ENCODE measurements at regions not wholly inside any gene's neighbourhood (a gene's known extent, or its start where the extent isn't known, plus 50 kb on each side); places are given as distances from the start of the nearest gene placed in this dataset.

- peak overlapping the region; percentile 30 for H3K27ac Mint-ChIP-seq
- peak; percentile 78 for ATAC-seq
- no peak for DNase-seq (ENCODE audit: low spot score)
- POLR2A ChIA-PET: interaction anchor here (1.0 to 2.3 kb wide), 2 partner anchors 18 to 194 kb away, joined by 3 to 8 read pairs; no protein-coding TSS in a partner anchor
- H3K9me3 Mint-ChIP-seq: peaks cover 39% of the 10 kb centered on the region
- H3K36me3 Mint-ChIP-seq: peaks cover 38% of the 10 kb centered on the region
- TF ChIP-seq CTCF (IDR thresholded peaks at IDR 0.05) (peak; percentile 61), GABPB1 (CRISPR knock-in tag; IDR thresholded peaks at IDR 0.05) (no peak)
- no peak overlapping the region for H3K4me3 Mint-ChIP-seq
- H3K27me3 Mint-ChIP-seq (ENCODE audit: low read depth): no peaks in the 10 kb centered on the region
- CTCF ChIA-PET: interaction anchor here (0.6 to 3.3 kb wide), 36 partner anchors 9 to 1430 kb away, joined by 3 to 49 read pairs (median 4); no protein-coding TSS in a partner anchor
- H3K4me1 Mint-ChIP-seq: peaks cover 23% of the 10 kb centered on the region
Observed at GRCh38 chr1:60848583-60849188, 233.7 kb upstream of the NFIA start.

- peak overlapping the region; percentile 30 for H3K27ac Mint-ChIP-seq
- peak; percentile 58 for ATAC-seq
- no peak for DNase-seq (ENCODE audit: low spot score)
- POLR2A ChIA-PET: interaction anchor here (2.3 kb wide), 1 partner anchor 195 kb away, joined by 8 read pairs; no protein-coding TSS in a partner anchor
- TF ChIP-seq HMGA2 (CRISPR knock-in tag; IDR thresholded peaks at IDR 0.05): no peak
- no peak for TF ChIP-seq ATF6 (CRISPR knock-in tag; IDR thresholded peaks at IDR 0.05)
- TF ChIP-seq CBFB (CRISPR knock-in tag; IDR thresholded peaks at IDR 0.05; ENCODE audit: low read depth): no peak
- no peak for TF ChIP-seq JUN (CRISPR knock-in tag; IDR thresholded peaks at IDR 0.05)
- no peak for TF ChIP-seq GABPB1 (CRISPR knock-in tag; IDR thresholded peaks at IDR 0.05)
- no peak for TF ChIP-seq GRHL2 (CRISPR knock-in tag; IDR thresholded peaks at IDR 0.05; ENCODE audit: insufficient replicate concordance, severe bottlenecking)
- TF ChIP-seq FOXK1 (CRISPR knock-in tag; IDR thresholded peaks at IDR 0.05): no peak
- no peak for TF ChIP-seq NFE2L1 (CRISPR knock-in tag; IDR thresholded peaks at IDR 0.05)
- TF ChIP-seq TP53 (CRISPR knock-in tag; IDR thresholded peaks at IDR 0.05): no peak
- no peak for TF ChIP-seq HMGXB4 (CRISPR knock-in tag; IDR thresholded peaks at IDR 0.05)
- TF ChIP-seq E2F5 (CRISPR knock-in tag; IDR thresholded peaks at IDR 0.05): no peak
- H3K27me3 Mint-ChIP-seq (ENCODE audit: low read depth): no peaks in the 10 kb centered on the region
- H3K4me1 Mint-ChIP-seq: peaks cover 23% of the 10 kb centered on the region
- peaks cover 39% of the 10 kb centered on the region for H3K9me3 Mint-ChIP-seq
- H3K4me3 Mint-ChIP-seq: no peak overlapping the region
- CTCF ChIA-PET: interaction anchor here (0.6 to 3.3 kb wide), 20 partner anchors 9 to 741 kb away, joined by 3 to 49 read pairs (median 5); no protein-coding TSS in a partner anchor
- H3K36me3 Mint-ChIP-seq: peaks cover 38% of the 10 kb centered on the region
Observed at GRCh38 chr1:60847855-60848582, 234.3 kb upstream of the NFIA start.

GRCh38 chr1:60847391-60847790, 235.0 kb upstream of the NFIA start:
- no peak for DNase-seq (ENCODE audit: low spot score)
- no peak for TF ChIP-seq STAT6 (CRISPR knock-in tag; conservative IDR thresholded peaks at IDR 0.05; ENCODE audit: low read depth)
- TF ChIP-seq KAT7 (CRISPR knock-in tag; IDR thresholded peaks at IDR 0.05; ENCODE audit: borderline replicate concordance): no peak
- no peak for TF ChIP-seq ZNF317 (CRISPR knock-in tag; IDR thresholded peaks at IDR 0.05; ENCODE audit: borderline replicate concordance, low read depth)
- no peak for TF ChIP-seq GABPB1 (CRISPR knock-in tag; IDR thresholded peaks at IDR 0.05)
- no peak for TF ChIP-seq RELA (CRISPR knock-in tag; IDR thresholded peaks at IDR 0.05; ENCODE audit: borderline replicate concordance)
- no peak for TF ChIP-seq ATF6 (CRISPR knock-in tag; IDR thresholded peaks at IDR 0.05)

More at GRCh38 chr1:60847391-60847790, 235.0 kb upstream of the NFIA start:
- Mint-ChIP-seq H3K27me3 (ENCODE audit: low read depth) (no peaks in the 10 kb centered on the region), H3K4me3 (no peak overlapping the region), H3K9me3 (peaks cover 37% of the 10 kb centered on the region), H3K36me3 (peaks cover 36% of the 10 kb centered on the region), H3K27ac (0 out of 2 replicates have a peak overlapping the region, but pooled peaks have one; percentile 30), H3K4me1 (peaks cover 23% of the 10 kb centered on the region)
- no peak for ATAC-seq
- ChIA-PET POLR2A (no interaction called here), CTCF (interaction anchor here (3.3 kb wide), 1 partner anchor 203 kb away, joined by 28 read pairs; no protein-coding TSS in a partner anchor)
